Motor neuron (in vitro differentiated cells): ENCODE measurements at regions not wholly inside any gene's neighbourhood (a gene's known extent, or its start where the extent isn't known, plus 50 kb on each side); places are given as distances from the start of the nearest gene placed in this dataset.

Experiments used
- ATAC-seq, 8 experiments: fragments of 200-7000 bp; cut with Tn5 transposase; replicated peaks in 6 of 8; 2 replicates each; pipeline ENCODE4 v1.8.0; 2021; ENCODE audit warnings: mild to moderate bottlenecking in 8 of 8, moderate library complexity in 8 of 8
- H3K27ac ChIP-seq, 2 donors: fragments of 250-450 bp; sonication (Bioruptor Pico); 2 replicates each; pipeline ENCODE4 v1.9.0; 2021; ENCODE audit warnings: antibody characterized with exemption in 2 of 2, mild to moderate bottlenecking in 2 of 2, moderate library complexity in 1 of 2
- H3K4me1 ChIP-seq, 2 donors: fragments of 250-450 bp; sonication (Bioruptor Pico); replicated peaks in 1 of 2; 2 replicates each; pipeline ENCODE4 v1.6.1; 2021; ENCODE audit warnings: antibody characterized with exemption in 2 of 2, mild to moderate bottlenecking in 2 of 2, moderate library complexity in 1 of 2
- H3K4me3 ChIP-seq, 5 donors: fragments of 250-450 bp; sonication (Bioruptor Pico); 2 replicates each; pipeline ENCODE4 v1.9.0; 2021; ENCODE audit warnings: antibody characterized with exemption in 5 of 5, mild to moderate bottlenecking in 5 of 5, moderate library complexity in 4 of 5
- WGBS, 10 experiments: fragments of 450-650 bp; shearing (Covaris generic); methylation state at CpG; one replicate each; pipeline ENCODE4 v1.0.0; 2022; 5-methylcytosine and 5-hydroxymethylcytosine counted together
- in situ Hi-C, 9 experiments: fragments of 400-800 bp; cut with MboI; loops; one replicate each; pipeline ENCODE4 v1.15.0; 2021; ENCODE audit warnings: low sequenced_read_pairs in 9 of 9, low pct_unique_long_range_greater_than_20kb in 2 of 9; ENCODE audit not compliant: unreplicated experiment in 9 of 9

- no peak overlapping the region for H3K27ac ChIP-seq
- H3K4me3 ChIP-seq: no peak overlapping the region
- no peak for ATAC-seq
- in situ Hi-C loops: no loop called here
- H3K4me1 ChIP-seq: peaks cover 0 to 5% of the 10 kb centered on the region in 2 donors
Observed at GRCh38 chr7:116418524-116418923, 81.0 kb upstream of the CAV2 start.

- 79 to 100% (median 91%) methylated on average over 1 to 3 of the region's 3 CpGs for WGBS, 10 experiments
- no peak overlapping the region for H3K27ac ChIP-seq
- in situ Hi-C loops: no loop called here
- H3K4me1 ChIP-seq: peaks cover 0 to 5% of the 10 kb centered on the region in 2 donors
- H3K4me3 ChIP-seq: no peak overlapping the region
- ATAC-seq: no peak
Observed at GRCh38 chr7:116420003-116420402, 79.5 kb upstream of the CAV2 start.

- WGBS, 10 experiments: 83 to 100% (median 100%) methylated on average over 1 of the region's 1 CpG; no CpG with 5 or more reads in 2 of the 10 experiments
- no peak for ATAC-seq
Observed at GRCh38 chr7:116421298-116421697, 78.2 kb upstream of the CAV2 start.

GRCh38 chr7:116422683-116423082 lies 76.9 kb upstream of the CAV2 start:
- in situ Hi-C loops: no loop called here
- ATAC-seq: peak in 2 of 8 experiments; percentile 26 to 57
- H3K27ac ChIP-seq: no peak overlapping the region
- H3K4me3 ChIP-seq: no peak overlapping the region
- H3K4me1 ChIP-seq: no peaks in the 10 kb centered on the region

More at GRCh38 chr7:116421298-116421697, 78.2 kb upstream of the CAV2 start:
- peaks cover 0 to 5% of the 10 kb centered on the region in 2 donors for H3K4me1 ChIP-seq
- H3K27ac ChIP-seq: no peak overlapping the region
- in situ Hi-C loops: no loop called here
- H3K4me3 ChIP-seq: no peak overlapping the region

- Histone ChIP-seq H3K27ac (no peak overlapping the region), H3K4me3 (no peak overlapping the region), H3K4me1 (no peaks in the 10 kb centered on the region)
- WGBS, 10 experiments: 47 to 100% (median 75%) methylated on average over 1 to 3 of the region's 3 CpGs; no CpG with 5 or more reads in 1 of the 10 experiments
- in situ Hi-C loops: no loop called here
- ATAC-seq: no peak
Observed at GRCh38 chr7:116423499-116423898, 76.0 kb upstream of the CAV2 start.

- in situ Hi-C loops: no loop called here
Observed at GRCh38 chr7:116425647-116426209, 73.8 kb upstream of the CAV2 start.

GRCh38 chr7:116426428-116427156 lies 72.9 kb upstream of the CAV2 start:
- ATAC-seq: peak in 3 of 8 experiments; percentile 22 to 93 (median 91)
- in situ Hi-C loops: no loop called here
- 19 to 100% (median 85%) methylated on average over 1 to 4 of the region's 4 CpGs for WGBS, 10 experiments
- Histone ChIP-seq H3K4me3 (no peak overlapping the region), H3K4me1 (no peaks in the 10 kb centered on the region), H3K27ac (no peak overlapping the region)

More at GRCh38 chr7:116425647-116426209, 73.8 kb upstream of the CAV2 start:
- 34 to 100% (median 85%) methylated on average over 1 to 3 of the region's 3 CpGs for WGBS, 10 experiments
- ATAC-seq: no peak
- Histone ChIP-seq H3K4me3 (no peak overlapping the region), H3K27ac (no peak overlapping the region), H3K4me1 (no peaks in the 10 kb centered on the region)

GRCh38 chr7:116429986-116430619 lies 69.4 kb upstream of the CAV2 start:
- Histone ChIP-seq H3K27ac (no peak overlapping the region), H3K4me3 (no peak overlapping the region), H3K4me1 (no peaks in the 10 kb centered on the region)
- 58 to 100% (median 86%) methylated on average over 1 of the region's 1 CpG; no CpG with 5 or more reads in 3 of the 10 experiments for WGBS, 10 experiments
- ATAC-seq: no peak
- in situ Hi-C loops: no loop called here

GRCh38 chr7:116431787-116432526 lies 67.6 kb upstream of the CAV2 start:
- peak in 3 of 8 experiments; percentile 15 to 56 (median 19) for ATAC-seq
- H3K27ac ChIP-seq: no peak overlapping the region
- in situ Hi-C loops: no loop called here
- no peaks in the 10 kb centered on the region for H3K4me1 ChIP-seq
- H3K4me3 ChIP-seq: no peak overlapping the region
- 11 to 100% (median 75%) methylated on average over 1 to 6 of the region's 6 CpGs for WGBS, 10 experiments

GRCh38 chr7:116432527-116432916 lies 67.0 kb upstream of the CAV2 start:
- ATAC-seq: peak in 2 of 8 experiments; percentile 25 to 30
- no peak overlapping the region for H3K4me3 ChIP-seq
- 14 to 92% (median 25%) methylated on average over 1 to 2 of the region's 2 CpGs; no CpG with 5 or more reads in 5 of the 10 experiments for WGBS, 10 experiments
- in situ Hi-C loops: no loop called here
- H3K27ac ChIP-seq: no peak overlapping the region
- no peaks in the 10 kb centered on the region for H3K4me1 ChIP-seq

GRCh38 chr7:116433246-116433645 lies 66.3 kb upstream of the CAV2 start:
- H3K4me3 ChIP-seq: no peak overlapping the region
- 100% methylated on average over 1 of the region's 1 CpG; no CpG with 5 or more reads in 9 of the 10 experiments for WGBS, 10 experiments

GRCh38 chr7:116434820-116435341 lies 64.7 kb upstream of the CAV2 start:
- Histone ChIP-seq H3K4me3 (no peak overlapping the region), H3K27ac (no peak overlapping the region), H3K4me1 (no peaks in the 10 kb centered on the region)
- in situ Hi-C loops: no loop called here
- WGBS, 10 experiments: 0 to 100% (median 71%) methylated on average over 1 of the region's 1 CpG; no CpG with 5 or more reads in 2 of the 10 experiments
- peak in 1 of 8 experiments; percentile 17 for ATAC-seq

More at GRCh38 chr7:116433246-116433645, 66.3 kb upstream of the CAV2 start:
- ATAC-seq: peak in 2 of 8 experiments; percentile 59 to 65
- in situ Hi-C loops: no loop called here
- H3K27ac ChIP-seq: no peak overlapping the region
- no peaks in the 10 kb centered on the region for H3K4me1 ChIP-seq
